ENCODE measurements at regions not wholly inside any gene's neighbourhood (a gene's known extent, or its start where the extent isn't known, plus 50 kb on each side); places are given as distances from the start of the nearest gene placed in this dataset.

GRCh38 chr1:115211071-115211745 lies 121.9 kb upstream of the TSPAN2 start:
- TF ChIP-seq CTCF (IDR thresholded peaks at IDR 0.05) (no peak), POLR2AphosphoS5 (IDR thresholded peaks at IDR 0.05) (no peak), POLR2A (IDR thresholded peaks at IDR 0.05) (no peak)
